ENCODE measurements at regions not wholly inside any gene's neighbourhood (a gene's known extent, or its start where the extent isn't known, plus 50 kb on each side); places are given as distances from the start of the nearest gene placed in this dataset.

DNA sequence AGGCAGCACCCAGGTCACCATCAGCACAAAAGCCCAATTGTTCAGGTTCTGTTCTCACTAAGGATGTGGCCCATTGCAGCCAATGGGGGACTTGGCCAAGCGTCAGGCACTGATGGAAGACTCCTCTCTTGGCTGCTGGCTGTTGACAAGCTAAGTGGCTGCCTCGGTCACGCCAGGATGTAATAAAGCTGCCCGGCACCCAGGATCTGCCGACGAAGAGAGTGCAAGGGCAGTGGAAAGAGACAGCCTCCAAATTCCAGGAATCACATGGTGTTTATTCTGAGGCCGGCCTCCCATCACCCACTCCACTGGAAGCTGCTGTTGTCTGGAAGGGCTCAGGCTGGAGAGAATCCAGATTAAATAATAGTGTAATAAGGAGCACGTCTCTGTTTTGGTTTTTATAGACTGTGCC is 451.8 kb upstream of the TBX3 start:
- H3K4me1 Mint-ChIP-seq (ENCODE audit: low read depth): no peaks in the 10 kb centered on the region
- H3K27ac Mint-ChIP-seq: no peak overlapping the region
- peaks cover 40% of the 10 kb centered on the region for H3K27me3 Mint-ChIP-seq
- DNase-seq (ENCODE audit: low spot score, unreplicated experiment): no peak
- no peak overlapping the region for H3K4me3 Mint-ChIP-seq (ENCODE audit: low read depth)
- TF ChIP-seq, protein P1, sequence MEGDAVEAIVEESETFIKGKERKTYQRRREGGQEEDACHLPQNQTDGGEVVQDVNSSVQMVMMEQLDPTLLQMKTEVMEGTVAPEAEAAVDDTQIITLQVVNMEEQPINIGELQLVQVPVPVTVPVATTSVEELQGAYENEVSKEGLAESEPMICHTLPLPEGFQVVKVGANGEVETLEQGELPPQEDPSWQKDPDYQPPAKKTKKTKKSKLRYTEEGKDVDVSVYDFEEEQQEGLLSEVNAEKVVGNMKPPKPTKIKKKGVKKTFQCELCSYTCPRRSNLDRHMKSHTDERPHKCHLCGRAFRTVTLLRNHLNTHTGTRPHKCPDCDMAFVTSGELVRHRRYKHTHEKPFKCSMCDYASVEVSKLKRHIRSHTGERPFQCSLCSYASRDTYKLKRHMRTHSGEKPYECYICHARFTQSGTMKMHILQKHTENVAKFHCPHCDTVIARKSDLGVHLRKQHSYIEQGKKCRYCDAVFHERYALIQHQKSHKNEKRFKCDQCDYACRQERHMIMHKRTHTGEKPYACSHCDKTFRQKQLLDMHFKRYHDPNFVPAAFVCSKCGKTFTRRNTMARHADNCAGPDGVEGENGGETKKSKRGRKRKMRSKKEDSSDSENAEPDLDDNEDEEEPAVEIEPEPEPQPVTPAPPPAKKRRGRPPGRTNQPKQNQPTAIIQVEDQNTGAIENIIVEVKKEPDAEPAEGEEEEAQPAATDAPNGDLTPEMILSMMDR (IDR thresholded peaks at IDR 0.05; ENCODE audit: unreplicated experiment): no peak
- H3K9me3 Mint-ChIP-seq (ENCODE audit: low read depth): no peaks in the 10 kb centered on the region
- H3K36me3 Mint-ChIP-seq (ENCODE audit: insufficient read depth): no peaks in the 10 kb centered on the region

DNA sequence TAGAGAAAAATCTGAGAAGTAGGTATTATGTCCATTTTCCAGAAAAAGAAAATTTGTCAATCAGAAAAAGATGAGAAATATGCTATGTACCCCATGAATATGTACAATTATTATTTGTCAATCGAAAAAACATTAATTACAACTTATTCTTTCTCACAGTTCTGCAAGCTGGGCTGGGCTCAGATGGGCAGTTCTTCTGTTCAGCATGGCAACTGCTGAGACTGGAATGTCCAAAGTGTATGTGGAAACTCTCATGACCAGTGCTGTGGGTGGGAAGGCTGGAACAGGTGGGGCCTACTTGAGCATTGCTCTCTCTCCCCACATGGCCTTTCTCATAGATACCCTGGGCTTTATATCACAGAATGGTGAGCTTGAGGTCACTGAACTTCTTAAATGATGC is 450.3 kb upstream of the TBX3 start:
- TF ChIP-seq, protein P1 (IDR thresholded peaks at IDR 0.05; ENCODE audit: unreplicated experiment): no peak
- no peak overlapping the region for H3K4me3 Mint-ChIP-seq (ENCODE audit: low read depth)
- H3K9me3 Mint-ChIP-seq (ENCODE audit: low read depth): no peaks in the 10 kb centered on the region
- H3K27ac Mint-ChIP-seq: no peak overlapping the region
- DNase-seq (ENCODE audit: low spot score, unreplicated experiment): no peak
- H3K36me3 Mint-ChIP-seq (ENCODE audit: insufficient read depth): no peaks in the 10 kb centered on the region
- peaks cover 47% of the 10 kb centered on the region for H3K27me3 Mint-ChIP-seq
- peaks cover 6% of the 10 kb centered on the region for H3K4me1 Mint-ChIP-seq (ENCODE audit: low read depth)

DNA sequence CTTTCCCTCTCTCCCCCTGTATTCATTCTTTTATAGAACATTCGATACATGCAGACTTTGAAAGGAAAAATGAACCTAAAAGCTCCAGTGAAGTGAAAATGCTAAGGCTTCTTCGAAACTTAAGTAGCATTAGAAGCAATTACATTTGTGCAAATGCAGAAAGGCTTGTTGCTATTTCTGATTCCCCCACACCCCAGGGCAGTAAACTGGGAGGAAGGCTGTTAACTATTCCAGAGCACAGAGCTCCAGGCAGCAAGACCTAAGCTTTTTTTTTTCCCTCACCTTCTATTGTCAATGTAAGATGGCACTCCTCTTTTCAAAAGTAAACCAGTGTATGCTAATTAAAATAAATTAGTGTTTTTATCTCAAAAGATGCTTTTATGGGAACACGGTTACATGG is 448.9 kb upstream of the TBX3 start:
- TF ChIP-seq, protein P1 (IDR thresholded peaks at IDR 0.05; ENCODE audit: unreplicated experiment): no peak
- Mint-ChIP-seq H3K4me1 (ENCODE audit: low read depth) (peaks cover 6% of the 10 kb centered on the region), H3K36me3 (ENCODE audit: insufficient read depth) (no peaks in the 10 kb centered on the region), H3K27me3 (peaks cover 54% of the 10 kb centered on the region), H3K27ac (no peak overlapping the region), H3K4me3 (ENCODE audit: low read depth) (no peak overlapping the region), H3K9me3 (ENCODE audit: low read depth) (no peaks in the 10 kb centered on the region)
- no peak for DNase-seq (ENCODE audit: low spot score, unreplicated experiment)

DNA sequence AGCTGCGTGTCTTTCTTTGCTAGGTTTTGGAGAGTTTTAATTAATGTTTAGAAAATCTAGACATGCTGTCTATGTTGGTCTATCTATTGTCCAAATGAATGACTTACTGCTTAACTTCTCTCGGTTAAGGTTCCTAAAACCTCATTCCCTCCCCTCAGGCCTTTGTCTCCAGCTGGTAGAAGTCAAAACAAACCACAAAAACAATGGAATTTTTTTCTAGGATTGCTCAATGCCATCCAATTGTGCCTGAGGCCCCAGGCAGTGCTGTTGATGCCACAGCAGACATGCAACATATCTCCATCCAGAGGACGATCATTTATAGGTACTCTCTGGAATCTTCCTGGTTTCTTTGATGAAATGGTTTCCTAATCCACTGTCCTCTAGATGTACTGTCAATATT is 448.2 kb upstream of the TBX3 start:
- TF ChIP-seq, protein P1 (IDR thresholded peaks at IDR 0.05; ENCODE audit: unreplicated experiment): no peak
- Mint-ChIP-seq H3K4me1 (ENCODE audit: low read depth) (peaks cover 6% of the 10 kb centered on the region), H3K9me3 (ENCODE audit: low read depth) (no peaks in the 10 kb centered on the region), H3K27ac (no peak overlapping the region), H3K4me3 (ENCODE audit: low read depth) (no peak overlapping the region), H3K36me3 (ENCODE audit: insufficient read depth) (no peaks in the 10 kb centered on the region), H3K27me3 (peaks cover 60% of the 10 kb centered on the region)
- DNase-seq (ENCODE audit: low spot score, unreplicated experiment): no peak

DNA sequence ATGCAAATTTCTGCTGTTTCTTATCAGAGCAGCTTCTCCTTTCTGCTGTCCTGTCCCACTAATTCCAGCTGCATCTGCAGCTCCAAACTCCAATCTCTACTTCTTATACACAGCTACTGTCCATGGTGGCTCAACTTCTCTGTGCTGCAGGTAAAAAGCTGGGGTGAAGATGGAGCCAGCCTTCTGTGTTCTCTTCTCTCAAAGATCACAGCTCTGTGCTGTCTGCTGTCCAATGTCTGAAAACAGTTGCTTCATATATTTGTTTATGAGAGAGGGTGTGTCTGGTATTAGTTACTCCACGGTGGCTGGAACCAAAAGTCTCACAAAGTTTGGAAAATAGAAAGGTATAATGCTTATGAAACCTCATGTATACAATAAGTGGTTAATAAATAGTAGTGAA is 445.8 kb upstream of the TBX3 start:
- no peak for DNase-seq (ENCODE audit: low spot score, unreplicated experiment)
- TF ChIP-seq, protein P1 (IDR thresholded peaks at IDR 0.05; ENCODE audit: unreplicated experiment): no peak
- H3K9me3 Mint-ChIP-seq (ENCODE audit: low read depth): no peaks in the 10 kb centered on the region
- H3K4me3 Mint-ChIP-seq (ENCODE audit: low read depth): no peak overlapping the region
- H3K4me1 Mint-ChIP-seq (ENCODE audit: low read depth): peaks cover 6% of the 10 kb centered on the region
- peaks cover 67% of the 10 kb centered on the region for H3K27me3 Mint-ChIP-seq
- no peak overlapping the region for H3K27ac Mint-ChIP-seq
- no peaks in the 10 kb centered on the region for H3K36me3 Mint-ChIP-seq (ENCODE audit: insufficient read depth)
